GM12878 (cell line): ENCODE measurements at regions not wholly inside any gene's neighbourhood (a gene's known extent, or its start where the extent isn't known, plus 50 kb on each side); places are given as distances from the start of the nearest gene placed in this dataset.

Source experiments
- ATAC-seq: fragments of 200-7000 bp; cut with Tn5 transposase; 3 replicates; pipeline ENCODE4 v1.9.1; 2020; ENCODE audit warnings: mild to moderate bottlenecking, moderate library complexity
- BruUV-seq: library from RNA; stranded (reverse); fragments of 400-500 nt; replicated peaks from 2 replicates; lab custom pipeline; 2021; lab: Mats Ljungman, UMichigan
- CTCF ChIA-PET: fragments of 300-600 bp; sonication (Branson Sonifier 250); formaldehyde crosslinking; extraction: SDS; loops from one replicate; lab custom pipeline; 2021; ENCODE audit warnings: inconsistent platforms; lab: Yijun Ruan, JAX
- POLR2A ChIA-PET: fragments of 350-600 bp; formaldehyde crosslinking; extraction: SDS; loops from one replicate; lab custom pipeline; 2021; ENCODE audit warnings: inconsistent platforms; lab: Charles Lee
- RAD21 ChIA-PET: fragments of 300-600 bp; sonication (Branson Sonifier 250); formaldehyde crosslinking; loops from one replicate; lab custom pipeline; 2023; ENCODE audit warnings: antibody characterized with exemption; ENCODE audit not compliant: unreplicated experiment; lab: Charles Lee
- SMC1A ChIA-PET: fragments of 300-600 bp; sonication (Branson Sonifier 250); formaldehyde crosslinking; loops from one replicate; lab custom pipeline; 2023; ENCODE audit not compliant: unreplicated experiment, uncharacterized antibody; lab: Charles Lee
- DNase-seq: peaks from one replicate; pipeline ENCODE4 v3.0.0-alpha.2; 2011; ENCODE audit warnings: low read depth, low spot score
- FAIRE-seq: peaks from 3 replicates; lab custom pipeline; 2011; peaks lifted over from hg19 to GRCh38; lab: Jason Lieb, UNC
- H2AFZ ChIP-seq: 2 replicates; pipeline ENCODE4 v1.6.0; 2011; ENCODE audit warnings: low read depth, low read length, control low read depth; ENCODE audit not compliant: control insufficient read depth
- H3K27ac ChIP-seq: 2 replicates; pipeline ENCODE4 v1.5.1; 2011; ENCODE audit warnings: control low read depth; ENCODE audit not compliant: control insufficient read depth, insufficient read depth
- H3K27me3 ChIP-seq, 2 experiments: replicated peaks in 1 of 2; 2 replicates each; pipeline versions ENCODE4 v1.6.0 to v1.6.1; 2011; ENCODE audit warnings: low read length in 1 of 2; ENCODE audit not compliant: control insufficient read depth in 2 of 2, insufficient read depth in 2 of 2
- H3K36me3 ChIP-seq, 2 experiments: 2 replicates each; pipeline ENCODE4 v1.5.1; 2011; ENCODE audit warnings: low read length in 1 of 2; ENCODE audit not compliant: control insufficient read depth in 2 of 2, insufficient read depth in 2 of 2
- H3K4me1 ChIP-seq: 2 replicates; pipeline ENCODE4 v1.6.1; 2011; ENCODE audit warnings: mild to moderate bottlenecking, low read length, moderate library complexity, mixed read lengths; ENCODE audit not compliant: control insufficient read depth, insufficient read depth
- H3K4me2 ChIP-seq: 2 replicates; pipeline ENCODE4 v1.6.0; 2011; ENCODE audit warnings: control low read depth; ENCODE audit not compliant: control insufficient read depth, insufficient read depth
- H3K4me3 ChIP-seq: fragments of 200-600 bp; sonication (generic); 2 replicates; pipeline ENCODE4 v1.5.1; 2016
- H3K79me2 ChIP-seq: 2 replicates; pipeline ENCODE4 v1.6.0; 2011; ENCODE audit warnings: low read length; ENCODE audit not compliant: control insufficient read depth, insufficient read depth
- H3K9ac ChIP-seq: 2 replicates; pipeline ENCODE4 v1.8.0; 2011; ENCODE audit warnings: low read length, control low read depth, mixed read lengths; ENCODE audit not compliant: control insufficient read depth, insufficient read depth
- H3K9me3 ChIP-seq: replicated peaks from 3 replicates; pipeline ENCODE4 v1.5.1; 2011; ENCODE audit warnings: mild to moderate bottlenecking, low read length; ENCODE audit not compliant: control insufficient read depth, insufficient read depth
- H4K20me1 ChIP-seq: 2 replicates; pipeline ENCODE4 v1.6.0; 2011; ENCODE audit not compliant: control insufficient read depth, insufficient read depth
- CEBPB ChIP-seq, 2 experiments: fragments of 150-350 bp in 1 of 2; IDR thresholded peaks; 2 replicates each; pipeline ENCODE4 v1.6.1; 2012 to 2014; ENCODE audit warnings: low read depth in 2 of 2, low read length in 2 of 2, borderline replicate concordance in 1 of 2, inconsistent platforms in 1 of 2
- CHD1 ChIP-seq: IDR thresholded peaks from 2 replicates; pipeline ENCODE4 v1.6.1; 2012; ENCODE audit warnings: low read depth, low read length, improper control_type of control experiment
- CREB1 ChIP-seq: IDR thresholded peaks from 2 replicates; pipeline ENCODE4 v1.6.1; 2012; ENCODE audit warnings: low read depth, mild to moderate bottlenecking, inconsistent platforms
- ESRRA ChIP-seq: IDR thresholded peaks from 2 replicates; pipeline ENCODE4 v1.6.1; 2012; ENCODE audit warnings: mild to moderate bottlenecking, low read length, improper control_type of control experiment
- GATAD2B ChIP-seq: fragments of 450-650 bp; conservative IDR thresholded peaks from 2 replicates; pipeline ENCODE4 v1.6.1; 2017; ENCODE audit warnings: low read depth, mild to moderate bottlenecking, moderate library complexity
- HDAC2 ChIP-seq: fragments of 200-600 bp; sonication (generic); IDR thresholded peaks from 2 replicates; pipeline ENCODE4 v1.6.1; 2017
- IKZF2 ChIP-seq, 2 experiments: fragments of 450-650 bp; IDR thresholded peaks; 2 replicates each; pipeline ENCODE4 v1.6.1; 2017; ENCODE audit warnings: mild to moderate bottlenecking in 2 of 2, moderate library complexity in 2 of 2
- LARP7 ChIP-seq: fragments of 450-650 bp; IDR thresholded peaks from 2 replicates; pipeline ENCODE4 v1.6.1; 2017; ENCODE audit warnings: mild to moderate bottlenecking
- MTA3 ChIP-seq: IDR thresholded peaks from 2 replicates; pipeline ENCODE4 v1.6.1; 2012; ENCODE audit warnings: low read length, inconsistent platforms, borderline replicate concordance
- NFIC ChIP-seq: IDR thresholded peaks from 2 replicates; pipeline ENCODE4 v1.6.1; 2012; ENCODE audit warnings: low read depth, mild to moderate bottlenecking, inconsistent platforms, low read length, moderate library complexity
- PAX8 ChIP-seq: fragments of 450-650 bp; IDR thresholded peaks from 2 replicates; pipeline ENCODE4 v1.6.1; 2017; ENCODE audit warnings: mild to moderate bottlenecking, moderate library complexity
- POLR2A ChIP-seq: IDR thresholded peaks from 2 replicates; pipeline ENCODE4 v1.6.1; 2011; ENCODE audit warnings: low read depth, mild to moderate bottlenecking, low read length
- POU2F2 ChIP-seq: IDR thresholded peaks from 3 replicates; pipeline ENCODE4 v1.6.1; 2011; ENCODE audit warnings: low read depth, mild to moderate bottlenecking, low read length, borderline replicate concordance
- RELB ChIP-seq: fragments of 450-650 bp; IDR thresholded peaks from 2 replicates; pipeline ENCODE4 v1.6.1; 2017; ENCODE audit warnings: low read depth, mild to moderate bottlenecking, moderate library complexity
- SPI1 ChIP-seq: IDR thresholded peaks from 2 replicates; pipeline ENCODE4 v1.6.1; 2011; ENCODE audit warnings: low read depth, mild to moderate bottlenecking, low read length, moderate library complexity, borderline replicate concordance; ENCODE audit not compliant: insufficient read depth
- ZNF687 ChIP-seq: fragments of 450-650 bp; IDR thresholded peaks from 2 replicates; pipeline ENCODE4 v1.6.1; 2017; ENCODE audit warnings: mild to moderate bottlenecking, moderate library complexity
- ZSCAN29 ChIP-seq: fragments of 450-650 bp; IDR thresholded peaks from 2 replicates; pipeline ENCODE4 v1.6.1; 2017; ENCODE audit warnings: mild to moderate bottlenecking, moderate library complexity
- WGBS: methylation state at CpG from one replicate; pipeline ENCODE4 v1.1.6; 2016; ENCODE audit warnings: low lambda C conversion rate; ENCODE audit not compliant: insufficient replicate concordance, insufficient coverage; ENCODE audit errors: missing lambda C conversion rate; 5-methylcytosine and 5-hydroxymethylcytosine counted together
- in situ Hi-C: fragments of 300-500 bp; cut with MboI; formaldehyde crosslinking; loops from 9 replicates; pipeline ENCODE4 v1.14.3; 2018; ENCODE audit warnings: mixed read lengths
- intact Hi-C: fragments of 100-400 bp; cut with micrococcal nuclease; formaldehyde crosslinking; loops from one replicate; pipeline ENCODE4 v1.14.2; 2022; ENCODE audit not compliant: unreplicated experiment
- TF ChIP-seq, protein P1 (sequence below): fragments of 150-350 bp; IDR thresholded peaks from 2 replicates; pipeline ENCODE4 v1.6.1; 2014; ENCODE audit warnings: mild to moderate bottlenecking, low read depth, low read length

DNA sequence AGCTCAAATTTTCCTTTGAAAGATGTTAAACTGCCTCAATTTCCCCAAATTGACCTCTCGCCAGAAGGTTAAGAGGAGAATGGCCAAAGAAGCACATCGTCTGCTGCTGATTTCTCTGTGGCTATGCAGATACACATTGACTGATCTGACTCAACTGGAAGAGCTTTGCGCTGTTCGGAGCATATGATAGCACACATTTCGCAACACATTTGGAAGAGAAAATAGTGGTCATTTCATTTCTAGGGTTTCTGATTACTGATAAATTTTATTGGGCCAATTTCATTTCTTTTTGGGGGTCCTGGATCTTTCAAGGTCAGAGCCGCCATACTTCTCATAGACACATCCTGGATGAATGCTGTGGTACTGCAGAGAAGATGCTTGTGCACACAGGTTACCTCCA lies 138.5 kb downstream of the TMEM200C start:
- ATAC-seq (no peak), DNase-seq (no peak), FAIRE-seq (no peak)
- H3K36me3 ChIP-seq = no peaks in the 10 kb centered on the region
- POLR2A ChIA-PET = no interaction called here
- no peaks in the 10 kb centered on the region for H3K4me1 ChIP-seq
- no peak overlapping the region for H3K9ac ChIP-seq
- intact Hi-C loops = no loop called here
- WGBS = 25% methylated on average over 6 of the region's 6 CpGs
- CTCF ChIA-PET = no interaction called here
- H3K4me2 ChIP-seq = no peak overlapping the region
- no peaks in the 10 kb centered on the region for H3K9me3 ChIP-seq
- H2AFZ ChIP-seq = no peak overlapping the region
- H3K27me3 ChIP-seq = no peaks in the 10 kb centered on the region; a peak in 3 of 4 replicates
- no peak overlapping the region for H3K4me3 ChIP-seq
- RAD21 ChIA-PET = no interaction called here
- H4K20me1 ChIP-seq = no peaks in the 10 kb centered on the region
- H3K79me2 ChIP-seq = no peaks in the 10 kb centered on the region
- SMC1A ChIA-PET = no interaction called here
- in situ Hi-C loops = no loop called here
- no TSS peak for BruUV-seq
- H3K27ac ChIP-seq = no peak overlapping the region
- no peak for TF ChIP-seq GATAD2B
- TF ChIP-seq, protein P1, sequence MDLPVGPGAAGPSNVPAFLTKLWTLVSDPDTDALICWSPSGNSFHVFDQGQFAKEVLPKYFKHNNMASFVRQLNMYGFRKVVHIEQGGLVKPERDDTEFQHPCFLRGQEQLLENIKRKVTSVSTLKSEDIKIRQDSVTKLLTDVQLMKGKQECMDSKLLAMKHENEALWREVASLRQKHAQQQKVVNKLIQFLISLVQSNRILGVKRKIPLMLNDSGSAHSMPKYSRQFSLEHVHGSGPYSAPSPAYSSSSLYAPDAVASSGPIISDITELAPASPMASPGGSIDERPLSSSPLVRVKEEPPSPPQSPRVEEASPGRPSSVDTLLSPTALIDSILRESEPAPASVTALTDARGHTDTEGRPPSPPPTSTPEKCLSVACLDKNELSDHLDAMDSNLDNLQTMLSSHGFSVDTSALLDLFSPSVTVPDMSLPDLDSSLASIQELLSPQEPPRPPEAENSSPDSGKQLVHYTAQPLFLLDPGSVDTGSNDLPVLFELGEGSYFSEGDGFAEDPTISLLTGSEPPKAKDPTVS = no peak
- TF ChIP-seq SPI1 = no peak
- no peak for TF ChIP-seq CHD1
- TF ChIP-seq ESRRA = no peak
- no peak for TF ChIP-seq MTA3
- no peak for TF ChIP-seq POU2F2
- no peak for TF ChIP-seq NFIC
- TF ChIP-seq RELB = no peak
- no peak for TF ChIP-seq POLR2A
- TF ChIP-seq PAX8 = no peak
- TF ChIP-seq CREB1 = no peak
- no peak for TF ChIP-seq LARP7
- no peak for TF ChIP-seq ZSCAN29
- no peak for TF ChIP-seq ZNF687
- no peak for TF ChIP-seq IKZF2 (IDR thresholded peaks at IDR 0.05)
- TF ChIP-seq CEBPB (IDR thresholded peaks at IDR 0.05; ENCODE audit: borderline replicate concordance in 1 of 2, low read depth in 2 of 2, low read length in 2 of 2) = no peak
- no peak for TF ChIP-seq HDAC2
